Stimulated activated memory B cell treated with anti-CD40 and anti-IgM and Interleukin-4, amounts not matched to agents 10 μg/mL and 1 μg/mL and 100 μg/mL, for 72 hours (primary cell): ENCODE measurements at regions not wholly inside any gene's neighbourhood (a gene's known extent, or its start where the extent isn't known, plus 50 kb on each side); places are given as distances from the start of the nearest gene placed in this dataset.

Experiments used
- ATAC-seq: fragments of 150-1000 bp; cut with Tn5 transposase; 2 replicates; pipeline ENCODE4 v1.10.0; 2021
- H3K27ac Mint-ChIP-seq: one replicate; pipeline ENCODE4 v1.8.0; 2022; ENCODE audit warnings: mild to moderate bottlenecking, mixed read lengths
- H3K27me3 Mint-ChIP-seq: one replicate; pipeline ENCODE4 v1.8.0; 2022; ENCODE audit warnings: mixed read lengths
- H3K36me3 Mint-ChIP-seq: one replicate; pipeline ENCODE4 v1.8.0; 2022; ENCODE audit warnings: mixed read lengths
- H3K4me1 Mint-ChIP-seq: one replicate; pipeline ENCODE4 v1.8.0; 2022; ENCODE audit warnings: mixed read lengths
- H3K4me3 Mint-ChIP-seq: one replicate; pipeline ENCODE4 v1.8.0; 2022; ENCODE audit warnings: mild to moderate bottlenecking, moderate library complexity, mixed read lengths
- H3K9me3 Mint-ChIP-seq: one replicate; pipeline ENCODE4 v1.8.0; 2022; ENCODE audit warnings: mixed read lengths

DNA sequence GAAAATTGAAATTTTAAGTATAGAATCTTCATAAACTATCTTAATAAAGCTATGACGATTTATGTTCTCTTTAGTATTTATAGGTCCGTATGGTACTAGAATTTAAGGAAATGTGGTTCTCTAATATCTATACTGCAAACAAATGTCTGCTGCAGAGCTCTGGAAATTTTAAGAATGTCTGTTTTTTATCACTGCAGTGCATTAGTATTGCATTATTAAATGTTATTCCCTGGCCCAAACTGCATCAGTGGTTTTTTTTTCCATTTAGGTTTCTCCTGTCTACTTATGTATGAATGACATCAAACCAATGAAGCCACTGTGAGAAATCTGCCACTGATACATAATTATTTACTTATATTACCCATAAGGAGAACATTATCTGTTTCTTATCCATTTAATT lies 211.4 kb upstream of the CD180 start:
- no peaks in the 10 kb centered on the region for H3K27me3 Mint-ChIP-seq
- no peaks in the 10 kb centered on the region for H3K36me3 Mint-ChIP-seq
- H3K9me3 Mint-ChIP-seq, result no peaks in the 10 kb centered on the region
- no peak for ATAC-seq
- H3K27ac Mint-ChIP-seq, result no peak overlapping the region
- H3K4me1 Mint-ChIP-seq, result peaks cover 7% of the 10 kb centered on the region
- no peak overlapping the region for H3K4me3 Mint-ChIP-seq

DNA sequence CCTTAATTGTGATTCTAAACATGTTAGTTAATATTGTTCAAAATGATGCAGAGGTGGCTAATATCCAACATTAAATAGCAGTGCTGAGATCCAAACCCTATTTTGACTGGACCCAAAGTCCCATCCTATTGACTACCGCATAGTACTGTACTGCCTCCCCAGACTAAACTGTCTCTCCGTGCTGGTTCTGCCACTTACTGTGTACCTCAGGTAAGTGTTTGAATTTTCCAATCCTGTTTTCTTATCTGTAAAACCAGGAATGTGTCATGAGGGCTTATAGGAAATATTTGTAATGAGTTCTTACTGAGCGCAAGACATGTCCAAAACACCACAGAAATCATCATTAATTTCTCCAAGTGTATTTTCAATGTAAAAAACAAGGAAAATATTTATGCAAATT lies 209.2 kb upstream of the CD180 start:
- Mint-ChIP-seq H3K27ac (no peak overlapping the region), H3K9me3 (no peaks in the 10 kb centered on the region), H3K27me3 (peaks cover 6% of the 10 kb centered on the region), H3K4me1 (peaks cover 7% of the 10 kb centered on the region), H3K36me3 (no peaks in the 10 kb centered on the region), H3K4me3 (no peak overlapping the region)
- no peak for ATAC-seq

DNA sequence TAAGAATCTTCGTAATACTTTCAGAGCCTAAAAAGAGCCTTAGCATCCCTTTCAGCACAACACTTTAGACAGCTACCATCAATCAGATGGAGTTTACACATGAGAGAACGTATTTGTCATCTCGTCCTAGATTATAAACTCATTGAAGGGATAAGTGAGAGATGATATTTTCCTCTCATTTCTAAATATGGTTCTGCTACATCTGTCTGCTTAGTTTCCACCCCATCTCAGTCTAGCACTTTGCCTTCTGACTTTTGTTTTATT lies 208.4 kb upstream of the CD180 start:
- H3K4me1 Mint-ChIP-seq, result peaks cover 7% of the 10 kb centered on the region
- H3K27ac Mint-ChIP-seq, result no peak overlapping the region
- H3K36me3 Mint-ChIP-seq, result no peaks in the 10 kb centered on the region
- no peak for ATAC-seq
- H3K9me3 Mint-ChIP-seq, result no peaks in the 10 kb centered on the region
- H3K27me3 Mint-ChIP-seq, result peaks cover 13% of the 10 kb centered on the region
- no peak overlapping the region for H3K4me3 Mint-ChIP-seq

GRCh38 chr5:67404256-67405100 lies 207.9 kb upstream of the CD180 start:
- Mint-ChIP-seq H3K27ac (no peak overlapping the region), H3K4me1 (peaks cover 5% of the 10 kb centered on the region), H3K27me3 (peaks cover 15% of the 10 kb centered on the region), H3K4me3 (no peak overlapping the region), H3K9me3 (no peaks in the 10 kb centered on the region), H3K36me3 (no peaks in the 10 kb centered on the region)
- no peak for ATAC-seq

DNA sequence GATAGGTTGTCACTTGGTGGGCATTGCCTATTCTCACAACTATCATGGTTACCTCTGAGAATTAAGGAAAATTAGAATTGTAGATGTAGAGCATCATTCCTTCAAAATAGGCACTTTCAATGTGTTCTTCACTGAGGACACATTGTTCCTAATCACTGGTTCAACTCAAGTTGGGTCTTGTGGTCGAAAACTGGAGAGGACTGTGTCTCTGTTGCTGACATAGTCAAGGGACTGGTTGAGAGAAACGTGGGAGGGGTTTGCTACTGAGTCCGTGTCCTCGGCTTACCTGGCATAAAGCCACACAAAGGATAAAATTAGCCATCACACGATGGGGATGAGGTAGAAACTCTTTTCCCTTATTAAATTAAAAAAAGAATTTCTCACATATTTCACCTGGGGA lies 205.9 kb upstream of the CD180 start:
- no peaks in the 10 kb centered on the region for H3K4me1 Mint-ChIP-seq
- H3K27me3 Mint-ChIP-seq, result peaks cover 15% of the 10 kb centered on the region
- no peak for ATAC-seq
- no peak overlapping the region for H3K4me3 Mint-ChIP-seq
- H3K27ac Mint-ChIP-seq, result no peak overlapping the region
- no peaks in the 10 kb centered on the region for H3K36me3 Mint-ChIP-seq
- H3K9me3 Mint-ChIP-seq, result no peaks in the 10 kb centered on the region

DNA sequence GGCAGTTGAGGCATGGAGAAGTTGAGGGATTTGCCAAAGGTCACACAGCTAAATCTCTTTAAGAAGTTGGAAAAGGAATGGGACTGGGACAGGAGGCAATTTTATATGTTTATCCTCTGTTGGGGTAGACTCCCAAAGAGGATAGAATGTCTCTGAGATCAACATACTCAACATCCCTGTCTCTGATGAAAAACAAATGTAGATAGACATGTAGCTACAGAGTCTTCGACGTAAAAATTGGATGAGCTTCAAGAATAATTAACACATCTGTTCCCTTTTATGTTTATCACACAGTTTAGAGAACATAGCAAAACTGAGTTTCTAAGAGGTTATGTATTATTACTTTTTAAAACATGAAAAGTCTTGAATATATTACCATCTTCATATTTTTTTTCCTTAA lies 204.6 kb upstream of the CD180 start:
- no peaks in the 10 kb centered on the region for H3K9me3 Mint-ChIP-seq
- H3K4me1 Mint-ChIP-seq, result no peaks in the 10 kb centered on the region
- H3K4me3 Mint-ChIP-seq, result no peak overlapping the region
- H3K27me3 Mint-ChIP-seq, result peaks cover 15% of the 10 kb centered on the region
- ATAC-seq, result no peak
- no peak overlapping the region for H3K27ac Mint-ChIP-seq
- no peaks in the 10 kb centered on the region for H3K36me3 Mint-ChIP-seq

DNA sequence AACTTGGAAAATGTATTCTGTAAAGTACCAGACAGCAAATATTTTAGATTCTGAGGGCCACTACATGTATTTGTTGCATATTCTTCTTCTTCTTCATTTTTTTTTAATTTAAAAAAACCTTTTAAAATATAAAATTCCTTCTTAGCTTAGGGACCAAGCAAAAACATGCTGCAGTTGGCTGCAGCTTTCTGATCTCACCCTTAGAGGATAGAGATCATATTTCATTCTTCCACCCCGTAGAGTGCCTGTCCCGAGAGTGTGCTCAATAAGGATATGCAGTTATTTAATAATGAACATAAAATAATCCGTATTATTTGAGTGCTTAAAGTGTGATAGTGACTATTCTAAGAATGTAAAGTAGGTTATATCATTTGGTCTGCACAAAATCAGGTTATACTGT lies 204.2 kb upstream of the CD180 start:
- Mint-ChIP-seq H3K27ac (no peak overlapping the region), H3K36me3 (no peaks in the 10 kb centered on the region), H3K4me1 (no peaks in the 10 kb centered on the region), H3K4me3 (no peak overlapping the region), H3K9me3 (no peaks in the 10 kb centered on the region), H3K27me3 (peaks cover 15% of the 10 kb centered on the region)
- ATAC-seq, result no peak

GRCh38 chr5:67395790-67396418 lies 199.3 kb upstream of the CD180 start:
- Mint-ChIP-seq H3K27me3 (peaks cover 11% of the 10 kb centered on the region), H3K36me3 (no peaks in the 10 kb centered on the region), H3K4me1 (no peaks in the 10 kb centered on the region), H3K4me3 (no peak overlapping the region), H3K9me3 (no peaks in the 10 kb centered on the region), H3K27ac (no peak overlapping the region)
- no peak for ATAC-seq

DNA sequence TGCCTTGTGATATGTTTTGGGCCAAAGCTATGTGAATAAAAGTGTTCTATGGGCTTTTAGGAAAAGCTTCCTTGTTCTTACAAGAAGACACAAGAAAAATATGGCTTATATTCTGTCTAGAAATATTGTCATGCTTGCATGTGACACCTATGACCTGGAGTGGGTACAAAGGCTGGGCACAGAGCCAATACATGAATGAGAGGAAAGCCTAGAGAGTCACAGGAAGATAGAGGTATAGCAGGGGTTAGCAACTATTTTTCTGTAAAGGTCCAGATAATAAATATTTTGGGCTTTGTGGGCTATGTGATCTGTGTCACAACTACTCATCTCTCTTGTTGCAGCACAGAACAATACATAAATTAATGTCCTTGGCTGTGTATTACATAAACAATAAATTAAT lies 196.6 kb upstream of the CD180 start:
- H3K27me3 Mint-ChIP-seq, result no peaks in the 10 kb centered on the region
- H3K36me3 Mint-ChIP-seq, result no peaks in the 10 kb centered on the region
- no peak overlapping the region for H3K27ac Mint-ChIP-seq
- no peak for ATAC-seq
- H3K9me3 Mint-ChIP-seq, result no peaks in the 10 kb centered on the region
- no peaks in the 10 kb centered on the region for H3K4me1 Mint-ChIP-seq
- no peak overlapping the region for H3K4me3 Mint-ChIP-seq

DNA sequence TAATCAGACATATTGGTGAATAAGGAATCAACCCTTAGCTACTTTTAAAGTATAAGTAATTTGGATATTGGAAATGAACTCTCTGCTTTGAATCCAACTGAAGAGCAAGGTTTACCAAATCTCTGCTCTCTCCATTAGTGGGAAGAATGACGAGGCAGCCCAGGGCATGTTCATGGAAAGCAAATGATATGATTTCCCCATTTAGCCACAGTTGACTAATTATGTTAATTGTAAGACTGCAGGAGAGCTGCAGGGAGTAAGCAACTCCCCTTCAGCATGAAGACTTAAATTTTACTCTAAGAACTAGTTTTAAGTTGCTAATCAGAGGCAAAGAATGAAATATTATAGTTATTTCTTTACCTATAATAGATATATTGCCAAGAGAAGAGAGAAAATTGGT lies 194.3 kb upstream of the CD180 start:
- Mint-ChIP-seq H3K9me3 (no peaks in the 10 kb centered on the region), H3K4me3 (no peak overlapping the region), H3K4me1 (no peaks in the 10 kb centered on the region), H3K27ac (no peak overlapping the region), H3K36me3 (no peaks in the 10 kb centered on the region), H3K27me3 (no peaks in the 10 kb centered on the region)
- no peak for ATAC-seq

GRCh38 chr5:67383451-67383850 lies 186.9 kb upstream of the CD180 start:
- Mint-ChIP-seq H3K27me3 (peaks cover 15% of the 10 kb centered on the region), H3K27ac (no peak overlapping the region), H3K4me3 (no peak overlapping the region), H3K4me1 (no peaks in the 10 kb centered on the region), H3K9me3 (no peaks in the 10 kb centered on the region), H3K36me3 (no peaks in the 10 kb centered on the region)
- ATAC-seq, result no peak

DNA sequence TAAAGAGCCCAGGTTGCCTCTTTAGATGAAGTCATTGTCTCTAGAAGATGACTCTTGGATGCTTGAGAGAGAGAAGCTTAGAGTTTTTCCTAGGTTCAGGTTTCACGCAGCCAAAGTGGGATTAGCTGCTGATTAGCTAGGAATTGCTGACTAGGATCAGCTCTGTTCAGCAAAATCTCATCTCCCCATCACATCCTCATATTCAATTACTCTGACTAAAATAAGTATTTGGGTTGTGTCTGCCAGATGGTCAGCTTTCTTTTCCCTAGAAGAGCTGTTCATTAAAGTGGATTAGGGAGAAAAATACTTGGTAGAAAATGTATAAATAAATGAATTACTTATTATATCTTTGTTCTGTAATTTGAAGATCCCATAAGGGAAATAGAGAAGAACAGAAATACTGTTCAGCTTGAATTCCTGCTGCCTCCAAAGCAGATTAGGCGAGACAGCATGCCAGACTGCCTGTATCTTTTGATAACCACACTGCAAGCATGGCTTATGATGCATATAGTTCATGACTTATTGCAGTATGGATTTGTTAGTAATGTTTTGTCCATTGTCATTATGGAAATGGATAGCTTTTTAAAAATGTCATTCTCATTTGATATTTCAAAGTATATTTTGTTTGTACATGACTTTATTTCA lies 184.8 kb upstream of the CD180 start:
- Mint-ChIP-seq H3K4me1 (no peaks in the 10 kb centered on the region), H3K9me3 (no peaks in the 10 kb centered on the region)
- ATAC-seq, result no peak

DNA sequence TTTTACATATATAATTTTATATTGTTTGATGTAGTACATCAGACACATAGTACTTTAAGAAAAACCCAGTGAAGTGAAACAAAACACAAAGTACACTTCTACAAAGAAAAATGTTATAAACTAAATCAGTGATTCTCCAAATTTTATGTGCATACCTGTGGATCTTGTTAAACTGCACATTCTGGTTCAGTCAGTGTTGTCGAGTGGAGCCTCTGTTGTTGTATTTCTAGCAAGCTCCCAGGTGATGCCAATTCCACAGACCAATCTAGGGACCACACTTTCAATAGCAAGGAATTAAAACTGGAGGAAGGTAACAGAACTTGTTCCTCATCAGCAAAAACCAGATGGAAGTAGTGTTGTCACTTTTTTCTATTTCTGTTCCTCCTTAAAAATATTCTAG lies 183.8 kb upstream of the CD180 start:
- H3K4me3 Mint-ChIP-seq, result no peak overlapping the region
- H3K27ac Mint-ChIP-seq, result no peak overlapping the region
- no peaks in the 10 kb centered on the region for H3K9me3 Mint-ChIP-seq
- no peak for ATAC-seq
- H3K27me3 Mint-ChIP-seq, result peaks cover 15% of the 10 kb centered on the region
- no peaks in the 10 kb centered on the region for H3K36me3 Mint-ChIP-seq
- H3K4me1 Mint-ChIP-seq, result no peaks in the 10 kb centered on the region

More for the DNA sequence above, 184.8 kb upstream of the CD180 start:
- no peaks in the 10 kb centered on the region for H3K36me3 Mint-ChIP-seq
- peaks cover 15% of the 10 kb centered on the region for H3K27me3 Mint-ChIP-seq
- H3K27ac Mint-ChIP-seq, result no peak overlapping the region
- H3K4me3 Mint-ChIP-seq, result no peak overlapping the region

GRCh38 chr5:67379753-67380152 lies 183.2 kb upstream of the CD180 start:
- H3K27ac Mint-ChIP-seq, result no peak overlapping the region
- no peaks in the 10 kb centered on the region for H3K4me1 Mint-ChIP-seq
- no peak overlapping the region for H3K4me3 Mint-ChIP-seq
- no peaks in the 10 kb centered on the region for H3K9me3 Mint-ChIP-seq
- no peak for ATAC-seq
- H3K27me3 Mint-ChIP-seq, result peaks cover 9% of the 10 kb centered on the region
- no peaks in the 10 kb centered on the region for H3K36me3 Mint-ChIP-seq

DNA sequence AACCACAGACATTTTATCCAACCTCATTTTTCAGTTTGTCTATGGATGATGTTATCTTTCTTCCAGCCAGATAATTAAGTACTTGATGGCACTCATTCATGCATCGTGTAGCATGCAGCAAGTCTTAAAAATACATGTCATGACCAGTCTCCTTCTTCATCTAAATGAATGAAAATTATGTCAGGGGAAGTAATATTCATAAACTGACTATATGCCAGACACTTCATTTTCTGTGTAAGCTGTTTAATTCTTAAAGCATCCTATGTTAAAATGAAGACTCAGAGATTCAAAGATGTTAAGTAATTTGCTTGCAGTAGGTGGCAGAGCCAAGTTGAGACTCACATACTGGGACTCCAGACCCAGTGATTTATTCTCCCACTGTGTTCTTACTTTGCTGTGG lies 181.7 kb upstream of the CD180 start:
- H3K27me3 Mint-ChIP-seq, result no peaks in the 10 kb centered on the region
- H3K27ac Mint-ChIP-seq, result no peak overlapping the region
- H3K36me3 Mint-ChIP-seq, result no peaks in the 10 kb centered on the region
- H3K4me1 Mint-ChIP-seq, result peaks cover 11% of the 10 kb centered on the region
- no peak overlapping the region for H3K4me3 Mint-ChIP-seq
- ATAC-seq, result no peak
- no peaks in the 10 kb centered on the region for H3K9me3 Mint-ChIP-seq

DNA sequence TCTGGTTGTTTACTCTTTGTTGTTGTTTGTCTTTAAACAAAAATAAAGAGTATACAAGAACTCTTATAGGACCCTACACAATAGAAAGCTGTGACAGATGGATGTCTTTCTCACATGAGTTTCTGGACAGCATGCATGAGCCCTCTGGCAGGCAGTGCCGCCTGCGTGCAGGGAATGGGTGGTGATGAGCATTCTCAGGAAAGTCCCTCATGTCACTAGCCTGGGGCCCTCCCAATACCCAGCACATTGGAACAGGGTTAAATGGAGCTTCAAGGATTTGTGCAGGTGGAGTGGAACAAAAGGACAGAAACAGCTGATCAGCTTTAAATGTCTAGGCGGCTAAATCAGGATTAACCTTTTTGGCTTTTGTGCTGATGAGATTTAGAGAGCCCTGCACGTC lies 181.0 kb upstream of the CD180 start:
- Mint-ChIP-seq H3K36me3 (no peaks in the 10 kb centered on the region), H3K4me1 (peaks cover 11% of the 10 kb centered on the region), H3K9me3 (no peaks in the 10 kb centered on the region), H3K27me3 (no peaks in the 10 kb centered on the region), H3K27ac (no peak overlapping the region), H3K4me3 (no peak overlapping the region)
- ATAC-seq, result no peak
